Pulmonary artery endothelial cell (primary cell): ENCODE measurements at regions not wholly inside any gene's neighbourhood (a gene's known extent, or its start where the extent isn't known, plus 50 kb on each side); places are given as distances from the start of the nearest gene placed in this dataset.

Source experiments
- DNase-seq: peaks from one replicate; pipeline ENCODE4 v3.0.0-alpha.2; 2011; ENCODE audit warnings: low read depth, low spot score

- DNase-seq: no peak
Measured at GRCh38 chr15:66615846-66616245, 50.0 kb upstream of the LCTL start.

GRCh38 chr15:66617137-66618090 is 51.6 kb upstream of the LCTL start:
- peak; percentile 90 for DNase-seq

GRCh38 chr15:66619152-66619903 is 53.5 kb upstream of the LCTL start:
- peak; percentile 29 for DNase-seq

- no peak for DNase-seq
Measured at GRCh38 chr15:66620341-66620740, 54.5 kb upstream of the LCTL start.

- no peak for DNase-seq
Measured at GRCh38 chr15:66620744-66621344, 55.0 kb upstream of the LCTL start.

GRCh38 chr15:66621491-66622467 is 56.0 kb upstream of the LCTL start:
- DNase-seq: no peak

- DNase-seq: no peak
Measured at GRCh38 chr15:66622591-66623022, 56.8 kb upstream of the LCTL start.

GRCh38 chr15:66623801-66624453 is 58.1 kb upstream of the LCTL start:
- DNase-seq: no peak

GRCh38 chr15:66625531-66625930 is 59.7 kb upstream of the LCTL start:
- DNase-seq: no peak

GRCh38 chr15:66625974-66626373 is 60.2 kb upstream of the LCTL start:
- DNase-seq: no peak

GRCh38 chr15:66628976-66629723 is 63.4 kb upstream of the LCTL start:
- DNase-seq: no peak

- no peak for DNase-seq
Measured at GRCh38 chr15:66629817-66630576, 64.2 kb upstream of the LCTL start.

GRCh38 chr15:66630801-66631351 is 65.1 kb upstream of the LCTL start:
- DNase-seq: no peak

GRCh38 chr15:66631616-66632263 is 65.9 kb upstream of the LCTL start:
- no peak for DNase-seq

GRCh38 chr15:66633041-66633937 is 67.5 kb upstream of the LCTL start:
- no peak for DNase-seq

GRCh38 chr15:66633938-66634250 is 68.1 kb upstream of the LCTL start:
- DNase-seq: no peak

- DNase-seq: no peak
Measured at GRCh38 chr15:66634540-66634939, 67.5 kb upstream of the SMAD6 start.
